HG03378 (cell line): ENCODE measurements at regions not wholly inside any gene's neighbourhood (a gene's known extent, or its start where the extent isn't known, plus 50 kb on each side); places are given as distances from the start of the nearest gene placed in this dataset.

Source experiments
- ATAC-seq: cut with Tn5 transposase; IDR thresholded peaks from one replicate; pipeline ENCODE4 v1.9.1; 2021; ENCODE audit warnings: mild to moderate bottlenecking, moderate library complexity; ENCODE audit not compliant: unreplicated experiment

DNA sequence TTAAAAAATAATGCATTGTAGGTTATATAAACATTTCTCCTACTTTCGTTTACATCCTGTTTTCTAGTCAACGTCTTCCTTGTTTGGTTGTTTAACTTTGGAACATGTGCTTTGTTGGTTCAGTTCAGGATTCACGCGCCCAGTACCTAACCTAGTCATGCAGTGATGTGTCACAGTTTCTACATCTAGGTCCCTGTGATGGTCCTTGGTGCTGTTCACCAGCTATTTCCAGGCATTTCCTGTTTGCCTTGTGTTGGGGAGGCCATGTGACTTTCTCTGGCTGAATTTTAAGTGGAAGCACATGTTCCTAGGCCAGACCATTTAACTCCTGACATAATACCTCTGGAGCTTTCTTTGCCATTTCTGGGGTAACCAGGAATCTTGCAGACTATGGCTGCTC is 292.3 kb downstream of the SMARCA2 start:
- ATAC-seq: no peak

DNA sequence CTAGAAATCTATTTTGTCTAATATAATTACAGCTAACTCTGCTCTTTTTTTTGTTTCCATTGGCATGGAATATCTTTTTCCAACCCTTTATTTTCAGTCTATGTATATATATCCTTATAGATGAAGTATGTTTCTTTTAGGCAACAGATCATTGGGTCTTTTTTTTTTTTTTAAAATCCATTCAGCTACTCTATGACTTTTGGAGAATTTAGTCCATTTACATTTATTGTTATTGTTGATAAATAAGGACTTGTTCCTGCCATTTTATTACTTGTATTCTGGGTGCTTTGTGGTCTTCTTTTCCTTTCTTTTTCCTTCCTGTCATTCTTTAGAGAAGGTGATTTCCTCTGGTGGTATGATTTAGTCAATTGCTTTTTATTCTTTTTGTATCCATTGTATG is 296.8 kb downstream of the SMARCA2 start:
- no peak for ATAC-seq

DNA sequence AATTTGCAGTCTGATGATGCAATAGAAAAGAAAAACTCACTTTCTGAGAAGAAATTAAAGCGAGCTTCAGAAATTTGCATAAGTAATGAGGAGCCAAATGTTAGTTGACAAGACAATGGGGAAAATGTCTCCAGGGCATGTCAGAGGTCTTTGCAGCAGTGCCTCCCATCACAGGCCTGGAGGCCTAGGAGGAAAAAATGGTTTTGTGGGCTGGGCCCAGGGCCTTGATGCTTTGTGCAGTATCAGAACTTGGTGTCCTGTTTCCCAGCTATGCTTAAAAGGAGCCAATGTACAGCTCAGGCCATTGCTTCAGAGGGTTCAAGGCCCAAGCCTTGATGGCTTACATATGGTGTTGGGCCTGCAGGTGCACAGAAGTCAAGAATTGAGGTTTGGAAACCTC is 298.4 kb downstream of the SMARCA2 start:
- no peak for ATAC-seq

DNA sequence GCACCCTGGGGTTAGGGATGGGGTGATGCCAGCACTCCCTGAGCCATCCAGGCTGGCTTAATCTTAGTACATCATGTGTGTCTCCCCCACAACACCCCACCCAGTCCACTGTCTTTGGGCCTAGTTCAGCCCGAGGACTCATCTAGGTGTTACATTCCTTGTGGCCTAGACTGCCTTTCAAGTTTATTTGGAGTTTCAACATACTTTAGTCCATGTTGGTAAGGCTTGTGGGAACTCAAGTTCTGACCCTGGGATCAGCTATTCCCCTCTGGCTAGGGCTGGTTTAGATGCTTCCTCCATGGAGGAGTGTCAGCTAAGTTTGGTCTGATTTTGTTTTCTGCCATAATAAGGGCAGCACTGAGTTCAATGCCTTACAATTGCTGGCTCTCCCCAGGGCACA is 302.4 kb downstream of the SMARCA2 start:
- no peak for ATAC-seq

DNA sequence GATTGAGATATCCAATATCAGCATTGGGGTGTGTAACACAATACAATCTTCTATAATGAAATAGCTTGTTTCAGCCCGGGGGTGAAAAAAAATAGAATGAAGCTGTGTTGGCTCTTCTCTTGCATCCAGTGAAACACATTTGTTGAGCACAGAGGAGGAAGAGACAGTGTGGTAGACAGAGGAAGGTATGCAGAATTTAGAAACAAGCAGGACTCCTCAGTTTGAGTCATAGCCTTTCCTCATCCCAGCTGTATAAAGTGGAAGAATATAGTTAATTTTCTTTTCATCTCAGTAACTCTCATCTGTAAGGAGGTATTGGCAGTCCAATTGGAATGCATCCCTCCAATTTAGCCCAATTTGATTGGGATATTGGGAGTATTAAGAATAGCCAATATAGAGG is 302.2 kb upstream of the VLDLR start:
- no peak for ATAC-seq

DNA sequence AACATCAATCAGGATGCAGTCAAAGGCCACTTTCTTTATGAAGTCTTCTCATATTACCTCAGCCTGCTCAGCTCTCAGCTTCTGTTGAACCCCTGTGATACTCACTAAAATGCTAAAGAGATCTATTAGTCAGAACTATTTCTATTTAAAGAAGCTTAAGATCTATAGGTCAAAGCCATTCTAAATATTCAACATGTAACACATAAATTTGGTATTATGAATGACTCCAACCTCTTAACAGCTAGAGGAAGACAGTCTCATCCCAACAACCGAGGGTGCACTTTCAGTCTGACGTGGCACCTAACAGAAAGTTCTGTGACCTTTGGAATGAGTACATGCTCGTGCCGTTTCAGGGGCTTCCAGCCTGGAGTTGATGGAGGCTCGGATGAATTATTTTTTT is 301.5 kb upstream of the VLDLR start:
- no peak for ATAC-seq

DNA sequence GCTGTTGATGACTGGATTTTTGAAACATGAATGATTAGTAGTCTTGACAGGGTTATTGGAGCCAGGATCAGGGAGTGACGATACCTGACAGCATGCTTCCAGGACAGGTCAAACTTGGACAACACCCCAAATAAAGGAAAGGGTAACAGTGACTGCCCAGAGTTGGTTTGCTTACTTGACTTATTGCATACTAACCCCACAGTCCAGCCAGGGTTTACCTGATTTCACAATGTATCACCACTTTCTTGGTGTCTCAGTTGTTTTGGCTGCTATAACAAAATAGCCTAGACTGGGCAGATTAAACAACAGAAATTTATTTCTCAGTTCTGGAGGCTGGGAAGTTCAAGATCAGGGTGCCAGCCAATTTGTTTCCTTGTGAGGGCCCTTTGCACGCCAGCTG is 301.0 kb upstream of the VLDLR start:
- no peak for ATAC-seq

DNA sequence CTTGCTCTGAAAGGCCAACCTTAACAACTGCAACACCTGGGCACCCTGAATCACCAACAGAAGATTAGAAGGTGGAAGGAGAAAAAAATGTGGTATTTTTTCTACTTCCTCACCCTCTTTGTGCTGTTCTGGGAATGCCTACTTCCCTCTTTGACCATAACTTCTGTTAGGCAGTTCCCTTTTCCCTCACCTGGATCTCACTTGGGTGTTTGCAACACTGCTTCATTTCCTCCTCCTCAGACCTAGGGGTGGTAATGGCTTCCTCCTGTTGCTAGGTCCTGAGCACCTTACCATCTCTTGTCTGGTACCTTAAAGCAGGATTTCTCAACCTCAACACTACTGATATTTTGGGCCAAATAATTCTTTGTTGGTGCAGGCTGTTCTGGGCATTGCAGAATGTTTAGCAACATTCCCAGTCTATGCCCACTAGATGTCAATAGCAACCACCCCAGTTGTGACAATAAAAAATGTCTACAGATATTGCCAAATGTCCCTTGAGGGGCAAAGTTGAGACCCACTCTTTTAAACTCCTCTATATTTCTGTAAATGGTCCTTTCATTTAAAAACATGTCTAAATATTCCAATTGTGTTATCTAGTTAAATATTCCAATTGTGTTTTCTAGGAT is 300.0 kb upstream of the VLDLR start:
- no peak for ATAC-seq

DNA sequence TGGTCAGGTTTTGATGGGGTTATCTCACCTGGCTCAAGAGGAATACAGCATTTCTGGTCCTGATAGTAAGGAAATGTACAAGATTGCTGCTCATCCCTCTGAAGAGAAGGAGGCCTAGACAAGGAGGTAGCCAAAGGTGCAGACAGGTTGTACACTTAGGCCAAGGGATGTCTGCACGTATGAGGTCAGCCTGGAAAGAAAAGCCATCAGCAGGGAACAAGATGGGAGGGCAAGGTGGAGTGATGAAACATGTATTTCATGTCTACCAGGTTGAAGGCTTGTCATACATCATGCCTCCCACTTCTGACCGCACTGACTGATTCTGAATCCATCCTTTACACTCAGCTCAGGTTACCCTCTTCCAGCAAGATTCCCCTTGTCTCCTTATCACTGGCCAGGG is 296.8 kb upstream of the VLDLR start:
- no peak for ATAC-seq

DNA sequence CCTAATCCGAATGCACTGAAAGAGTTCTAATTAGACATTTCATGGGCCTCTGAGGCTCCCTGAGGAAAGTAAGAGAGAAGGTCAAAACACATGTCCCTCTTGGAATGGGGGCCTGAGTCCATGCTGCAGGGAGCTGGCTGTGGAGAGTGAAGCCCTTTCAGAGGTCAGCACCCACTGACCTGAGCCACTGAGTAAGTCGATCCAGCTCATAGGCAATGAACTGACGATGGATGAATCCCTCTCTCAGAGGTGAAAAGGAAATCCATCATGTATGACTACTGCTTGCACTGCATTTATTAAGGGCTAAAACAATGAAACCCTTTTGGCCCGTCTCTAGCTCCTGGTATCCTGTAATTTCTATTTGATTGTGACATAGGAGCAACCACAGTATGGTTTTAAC is 288.9 kb upstream of the VLDLR start:
- no peak for ATAC-seq

DNA sequence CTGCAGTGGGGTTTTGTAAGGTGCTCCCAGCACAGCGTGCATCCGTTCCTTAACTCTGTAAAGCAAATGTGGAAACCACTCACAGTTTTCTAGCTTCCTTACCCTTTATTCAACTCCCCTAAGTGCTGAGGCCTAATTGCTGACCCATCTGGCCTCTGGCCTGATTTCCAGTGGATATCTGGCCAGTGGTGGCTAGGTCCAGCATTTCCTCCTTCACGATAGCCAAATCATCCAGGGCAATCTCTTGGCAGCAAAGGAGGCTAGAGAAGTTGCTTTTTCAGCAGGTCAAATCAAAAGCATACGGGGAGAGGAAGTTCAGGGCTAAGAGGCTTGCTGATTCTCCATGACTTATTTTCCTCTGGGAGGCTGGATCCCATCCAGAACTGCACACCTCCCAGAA is 286.3 kb upstream of the VLDLR start:
- ATAC-seq: no peak

DNA sequence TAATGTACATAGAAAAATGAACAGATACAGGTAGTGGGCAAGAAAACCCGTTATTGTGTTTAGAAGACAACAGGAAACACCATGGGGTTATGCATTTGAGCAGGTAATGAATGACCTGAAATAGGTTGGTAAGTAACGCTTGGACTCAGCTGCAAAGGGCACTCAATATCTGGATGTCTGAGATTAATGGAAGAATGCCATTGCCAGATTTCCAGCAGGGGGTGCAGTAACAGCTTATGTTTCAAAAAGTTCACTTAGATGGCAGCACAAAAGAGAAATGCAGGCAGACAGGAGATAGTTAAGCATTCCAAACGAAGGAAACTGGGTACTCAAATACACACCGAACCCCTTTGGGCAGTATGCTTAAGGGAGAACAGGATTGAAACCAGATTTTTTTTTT is 285.5 kb upstream of the VLDLR start:
- ATAC-seq: no peak

DNA sequence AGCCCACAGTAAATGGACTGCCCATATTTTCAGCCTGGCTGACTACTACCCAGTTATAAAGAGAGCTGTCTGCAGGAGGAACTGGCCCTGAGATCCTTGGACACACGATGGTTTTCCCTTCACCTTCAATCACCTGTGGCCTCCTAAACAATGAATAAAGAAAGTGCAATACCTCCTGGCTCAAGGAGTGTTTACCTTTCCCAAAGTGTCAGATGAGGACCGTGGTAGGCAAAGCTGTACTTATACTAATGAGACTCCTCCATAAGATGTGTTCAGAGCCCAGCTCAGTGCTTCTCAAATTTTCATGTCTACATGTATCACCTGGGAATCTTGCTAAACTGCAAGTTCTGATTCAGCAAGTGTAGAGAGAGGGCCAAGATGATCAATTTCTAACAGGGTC is 284.5 kb upstream of the VLDLR start:
- no peak for ATAC-seq

DNA sequence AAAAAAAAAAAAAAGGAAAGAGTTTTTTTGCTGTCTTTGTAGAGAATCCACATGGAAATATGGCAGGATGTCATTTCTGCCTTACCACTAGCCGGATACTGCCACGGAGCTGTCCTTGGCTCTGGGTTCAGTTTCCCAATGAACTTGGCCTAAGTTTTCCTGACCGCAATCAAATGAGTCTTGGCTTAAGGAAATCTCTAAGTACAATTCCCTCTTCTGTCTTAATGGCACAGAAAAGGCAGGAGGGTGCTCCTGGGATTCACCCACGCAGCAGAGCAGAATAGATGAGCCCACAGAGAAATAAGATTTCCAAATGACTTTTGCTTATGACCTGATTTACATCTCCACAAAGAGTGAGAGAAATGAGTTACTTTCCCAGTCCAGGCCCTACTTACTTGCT is 284.0 kb upstream of the VLDLR start:
- no peak for ATAC-seq

DNA sequence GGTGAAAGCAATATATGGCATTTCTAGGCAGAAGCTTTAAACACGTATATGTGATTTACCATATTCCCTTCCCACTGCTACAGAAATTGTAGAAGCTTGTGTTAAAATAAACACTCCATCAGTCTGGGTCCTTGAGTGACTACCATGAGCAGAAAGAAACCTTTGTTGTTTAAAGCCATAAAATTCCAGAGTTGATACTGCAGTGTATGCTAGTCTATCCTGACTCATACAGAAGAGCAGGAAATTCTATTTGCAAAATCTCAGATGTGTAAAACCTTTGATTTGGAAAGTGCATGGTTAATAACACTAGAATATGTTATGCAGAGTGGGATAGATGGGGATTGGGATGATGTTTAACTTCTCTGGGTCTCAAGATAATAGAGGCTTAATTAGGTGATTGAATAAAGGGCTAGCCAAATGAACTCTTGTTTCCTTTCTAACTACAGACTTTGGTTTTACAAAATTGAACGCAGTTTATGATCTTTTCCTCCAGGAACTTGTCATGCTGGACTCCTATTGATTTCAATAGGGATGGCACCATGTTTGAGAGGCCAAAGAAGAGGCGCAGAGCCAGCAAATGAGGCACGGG is 282.7 kb upstream of the VLDLR start:
- no peak for ATAC-seq

DNA sequence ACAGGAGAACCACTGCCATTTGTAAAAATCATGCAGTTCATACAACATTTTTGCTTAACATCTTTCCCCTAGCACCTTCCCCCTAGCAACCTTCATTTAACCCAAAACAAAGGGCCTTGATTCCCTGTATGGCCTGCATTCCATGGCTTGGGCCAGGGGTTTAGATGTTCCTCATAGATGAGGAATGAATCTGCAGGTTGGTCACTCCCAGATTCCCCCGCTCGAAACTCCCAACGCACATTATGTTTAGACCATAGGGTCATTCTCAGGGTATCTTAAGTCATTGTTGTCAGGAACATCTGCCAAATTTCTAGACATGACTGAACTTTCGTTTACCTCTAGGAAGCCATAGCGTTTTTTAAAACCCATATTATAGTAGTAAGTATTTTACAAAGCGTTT is 282.2 kb upstream of the VLDLR start:
- ATAC-seq: no peak

DNA sequence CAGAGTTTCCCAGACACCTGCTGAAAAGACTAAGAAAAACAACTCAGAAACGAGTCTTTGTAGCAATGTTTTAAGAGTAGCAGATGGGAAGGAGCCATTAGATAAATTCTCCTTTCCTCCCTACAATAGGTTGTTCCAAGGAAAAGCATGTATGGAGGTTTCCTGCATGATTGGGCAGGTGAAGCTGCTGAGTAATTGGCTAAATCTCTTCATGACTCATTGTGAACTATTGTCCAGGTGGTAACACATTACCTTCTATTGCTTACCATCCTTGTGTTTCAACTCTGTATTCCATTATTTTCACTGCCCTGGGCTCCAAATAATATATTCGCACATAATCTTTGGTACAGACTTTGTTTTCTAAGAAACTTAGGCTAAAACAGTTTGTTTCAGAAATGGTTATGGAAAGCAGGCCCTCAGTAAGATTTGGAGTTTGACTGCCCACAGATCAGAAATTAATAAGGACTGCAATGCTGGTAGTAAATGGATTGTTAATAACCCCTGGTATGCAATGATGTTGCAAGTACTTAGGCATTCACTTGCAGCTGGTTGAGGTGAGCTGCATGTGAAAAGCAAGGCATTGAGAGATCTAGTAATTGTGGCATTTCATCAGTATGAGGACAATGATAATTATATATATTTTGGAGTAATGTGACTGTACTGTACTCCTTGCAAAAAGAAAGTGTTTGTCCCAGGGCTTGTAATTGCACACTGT is 281.4 kb upstream of the VLDLR start:
- no peak for ATAC-seq

DNA sequence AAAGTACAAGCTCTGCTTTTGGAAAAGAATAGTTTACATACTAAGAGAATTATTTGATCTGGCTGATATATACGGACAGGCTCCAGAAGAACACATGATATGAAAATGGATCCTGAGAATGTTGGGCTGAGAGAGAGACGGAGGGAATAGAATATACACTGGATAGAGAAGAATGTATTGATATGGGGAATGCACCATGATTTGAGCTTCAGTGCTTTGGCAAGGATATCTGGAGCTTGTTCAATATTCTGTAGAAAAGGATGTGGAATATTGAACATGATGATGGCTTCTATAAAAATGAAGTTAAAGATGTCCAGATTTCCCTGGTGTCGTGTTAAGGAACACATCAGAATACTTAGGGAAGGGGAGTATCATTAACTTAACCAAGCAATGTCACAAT is 280.5 kb upstream of the VLDLR start:
- ATAC-seq: no peak

DNA sequence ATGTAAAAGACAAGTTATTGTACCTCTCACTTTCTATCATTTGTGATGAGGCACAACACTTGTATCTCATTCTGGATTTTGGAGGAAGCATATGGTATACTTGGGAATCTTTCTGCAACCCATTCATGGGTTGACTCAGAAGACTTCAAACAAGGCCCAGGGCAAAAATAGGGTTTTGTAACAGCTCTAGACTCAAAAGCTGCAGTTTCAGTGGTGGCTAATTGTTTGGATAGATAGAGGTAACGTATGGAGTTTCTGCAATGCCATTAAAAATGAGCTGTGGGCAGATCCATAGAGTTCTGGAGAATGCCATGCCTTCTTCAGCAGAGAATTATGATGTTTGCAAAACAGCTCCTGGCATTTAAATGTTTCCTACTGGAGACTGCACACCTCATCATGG is 279.6 kb upstream of the VLDLR start:
- ATAC-seq: no peak

DNA sequence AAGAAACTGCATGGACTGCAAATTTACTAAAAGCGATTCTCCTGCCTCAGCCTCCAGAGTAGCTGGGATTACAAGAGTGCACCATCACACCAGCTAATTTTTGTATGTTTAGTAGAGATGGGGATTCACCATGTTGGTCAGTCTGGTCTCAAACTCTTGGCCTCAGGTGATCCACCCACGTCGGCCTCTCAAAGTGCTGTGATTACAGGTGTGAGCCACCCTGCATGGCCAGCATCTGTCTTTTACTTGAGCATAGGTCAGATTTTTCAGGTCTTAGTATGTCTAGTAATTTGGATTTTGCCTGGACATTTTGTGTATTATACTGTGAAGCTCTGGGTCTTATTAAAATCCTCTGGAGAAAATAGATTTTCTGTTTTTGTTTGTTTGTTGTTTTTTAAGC is 277.8 kb upstream of the VLDLR start:
- no peak for ATAC-seq

DNA sequence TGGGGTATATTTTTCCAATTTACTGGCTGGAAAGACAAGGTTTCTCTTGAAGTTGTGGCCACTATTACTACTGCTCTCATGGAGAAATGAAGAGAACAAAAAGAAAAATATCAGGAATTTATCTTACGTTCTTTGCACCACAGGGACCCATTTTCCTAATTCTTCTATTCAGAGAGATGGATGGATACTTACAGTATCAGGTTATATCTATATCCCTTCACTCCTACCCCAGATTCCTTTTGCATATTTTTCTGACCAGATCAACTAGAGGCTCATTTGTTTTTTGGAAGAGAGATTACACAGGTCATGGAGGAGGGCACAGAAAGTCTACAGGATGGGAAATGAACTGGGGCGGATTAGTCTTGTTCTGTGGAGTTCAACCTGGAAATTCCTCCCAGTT is 277.2 kb upstream of the VLDLR start:
- no peak for ATAC-seq

DNA sequence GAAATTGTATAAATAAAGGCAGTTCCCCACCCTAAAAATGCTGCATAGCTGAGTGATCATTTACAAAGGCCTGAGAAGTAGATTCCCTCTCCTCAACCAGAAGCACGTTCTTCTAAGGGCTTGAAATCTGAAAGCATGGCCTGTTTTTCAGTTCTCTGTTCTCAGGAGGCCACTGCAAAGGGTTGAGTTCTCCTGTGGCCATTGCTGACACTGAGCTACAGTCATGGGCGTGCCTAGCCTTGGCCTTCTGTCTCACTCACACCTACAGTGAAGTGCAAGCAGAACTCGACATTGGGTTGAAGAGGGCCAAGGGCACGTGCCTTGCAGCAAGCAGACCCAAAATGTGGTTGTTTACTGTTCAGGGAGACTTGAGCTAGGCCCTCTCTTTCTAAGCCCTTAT is 276.6 kb upstream of the VLDLR start:
- ATAC-seq: no peak
